Activated naive CD4-positive, alpha-beta T cell treated with anti-CD3 and anti-CD28 coated beads, Interleukin-2, amount 50 U/mL, for 24 hours (primary cell): ENCODE measurements at regions not wholly inside any gene's neighbourhood (a gene's known extent, or its start where the extent isn't known, plus 50 kb on each side); places are given as distances from the start of the nearest gene placed in this dataset.

Source experiments
- H3K27ac Mint-ChIP-seq: one replicate; pipeline ENCODE4 v1.8.0; 2021; ENCODE audit warnings: mild to moderate bottlenecking, mixed read lengths
- H3K27me3 Mint-ChIP-seq: one replicate; pipeline ENCODE4 v1.8.0; 2021; ENCODE audit warnings: mixed read lengths
- H3K36me3 Mint-ChIP-seq: one replicate; pipeline ENCODE4 v1.8.0; 2021; ENCODE audit warnings: mixed read lengths
- H3K4me1 Mint-ChIP-seq: one replicate; pipeline ENCODE4 v1.8.0; 2021; ENCODE audit warnings: mixed read lengths
- H3K4me3 Mint-ChIP-seq: one replicate; pipeline ENCODE4 v1.8.0; 2021; ENCODE audit warnings: mild to moderate bottlenecking, mixed read lengths
- H3K9me3 Mint-ChIP-seq: one replicate; pipeline ENCODE4 v1.8.0; 2021; ENCODE audit warnings: mixed read lengths

DNA sequence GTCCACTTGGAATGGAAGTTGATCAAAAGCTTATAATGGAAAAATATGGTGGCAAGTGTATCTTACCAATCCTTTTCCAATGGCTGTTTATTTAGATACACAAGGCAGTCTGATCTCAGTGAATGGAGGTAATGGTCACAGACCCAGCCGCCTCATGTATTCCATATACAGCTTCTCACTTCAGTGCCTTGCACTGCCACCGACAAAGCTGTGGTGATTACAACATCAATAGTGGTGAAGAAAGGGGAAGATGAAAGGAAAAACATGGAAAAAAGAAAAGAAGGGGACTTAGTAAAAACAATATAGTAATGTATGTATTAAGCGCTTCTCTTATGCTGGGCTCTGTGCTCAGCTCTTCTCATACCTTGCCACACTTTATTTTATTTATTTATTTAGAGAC is 297.3 kb upstream of the RASA1 start:
- Mint-ChIP-seq H3K4me1 (peaks cover 4% of the 10 kb centered on the region), H3K27ac (no peak overlapping the region), H3K27me3 (no peaks in the 10 kb centered on the region), H3K9me3 (no peaks in the 10 kb centered on the region), H3K36me3 (no peaks in the 10 kb centered on the region), H3K4me3 (no peak overlapping the region)

DNA sequence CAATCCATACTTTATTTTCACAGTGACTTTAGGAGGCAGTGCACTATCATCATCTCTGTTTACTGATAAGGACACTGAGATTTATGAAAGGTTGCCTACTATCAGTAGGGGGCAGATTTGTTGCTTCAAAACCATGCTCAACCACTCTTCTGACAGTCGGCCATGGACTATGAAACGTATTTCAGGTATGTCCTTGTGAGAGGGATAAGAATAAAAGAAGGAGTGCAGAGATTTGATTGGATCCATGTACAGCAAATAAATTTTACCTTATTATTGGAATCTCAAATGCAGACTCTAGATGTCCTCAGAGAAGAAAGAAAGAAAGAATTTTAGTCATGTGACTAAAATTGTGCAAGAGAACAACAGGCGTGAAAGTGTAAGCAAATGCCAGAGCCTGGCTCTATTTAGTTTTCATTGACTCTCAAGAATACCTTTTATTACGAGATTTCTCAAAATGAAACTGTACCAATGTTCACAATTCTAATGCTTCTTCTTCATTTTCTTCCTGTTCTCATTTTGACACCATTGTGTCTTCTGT is 296.6 kb upstream of the RASA1 start:
- Mint-ChIP-seq H3K27ac (no peak overlapping the region), H3K4me1 (peaks cover 4% of the 10 kb centered on the region), H3K4me3 (no peak overlapping the region), H3K9me3 (no peaks in the 10 kb centered on the region), H3K27me3 (no peaks in the 10 kb centered on the region), H3K36me3 (no peaks in the 10 kb centered on the region)

GRCh38 chr5:86974955-86975354 is 292.7 kb upstream of the RASA1 start:
- no peaks in the 10 kb centered on the region for H3K36me3 Mint-ChIP-seq
- H3K27ac Mint-ChIP-seq: no peak overlapping the region
- H3K4me1 Mint-ChIP-seq: no peaks in the 10 kb centered on the region
- H3K9me3 Mint-ChIP-seq: no peaks in the 10 kb centered on the region
- H3K4me3 Mint-ChIP-seq: no peak overlapping the region
- peaks cover 14% of the 10 kb centered on the region for H3K27me3 Mint-ChIP-seq

GRCh38 chr5:86977190-86977589 is 290.5 kb upstream of the RASA1 start:
- H3K27ac Mint-ChIP-seq: no peak overlapping the region
- H3K36me3 Mint-ChIP-seq: no peaks in the 10 kb centered on the region
- H3K27me3 Mint-ChIP-seq: peaks cover 17% of the 10 kb centered on the region
- no peaks in the 10 kb centered on the region for H3K4me1 Mint-ChIP-seq
- H3K4me3 Mint-ChIP-seq: no peak overlapping the region
- no peaks in the 10 kb centered on the region for H3K9me3 Mint-ChIP-seq

DNA sequence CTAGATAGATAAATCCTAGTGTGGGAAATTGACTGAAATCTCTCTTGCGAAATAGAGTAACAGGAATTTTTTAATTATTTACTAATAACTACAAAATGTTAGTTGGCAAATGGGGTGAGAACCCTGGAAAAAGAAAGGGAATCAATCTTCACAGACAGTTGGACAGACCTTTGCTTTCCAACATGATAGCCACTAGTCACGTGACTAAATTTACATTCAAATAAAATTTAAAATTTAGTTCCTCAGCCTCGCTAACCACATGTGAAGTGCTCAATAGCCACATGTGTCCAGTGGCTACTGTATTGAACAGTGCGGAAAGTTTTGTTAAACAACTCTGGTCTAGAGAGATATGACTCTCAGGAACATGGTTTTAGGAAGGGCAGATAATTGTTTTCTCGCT is 289.9 kb upstream of the RASA1 start:
- Mint-ChIP-seq H3K4me1 (no peaks in the 10 kb centered on the region), H3K4me3 (no peak overlapping the region)

DNA sequence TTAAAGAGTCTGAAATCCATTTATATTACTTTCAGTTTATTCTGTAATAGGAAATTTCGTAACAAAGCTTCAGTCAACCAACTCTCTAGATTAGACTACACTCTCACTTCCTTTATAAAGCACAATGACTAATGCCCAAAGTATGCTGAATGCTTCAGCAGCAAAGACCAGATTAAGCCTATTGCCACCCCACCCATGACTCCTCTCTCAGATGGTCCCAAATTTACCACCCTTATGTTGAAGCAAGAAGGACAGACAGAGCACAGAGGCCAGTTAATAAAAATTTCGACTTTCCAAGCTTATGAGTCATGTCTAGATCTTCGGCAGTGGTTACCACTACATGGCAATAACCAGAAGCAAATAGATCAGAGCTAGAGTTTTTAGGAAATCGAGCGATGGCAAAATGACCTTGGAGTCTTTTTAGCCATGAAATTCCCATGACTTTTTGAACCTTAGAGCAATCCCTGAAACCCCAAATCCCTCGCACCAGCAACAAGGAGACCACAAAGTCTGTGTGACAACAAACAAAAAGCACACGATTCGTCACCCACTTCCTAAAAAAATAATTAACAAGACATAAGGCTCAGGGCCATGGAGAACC is 287.8 kb upstream of the RASA1 start:
- H3K27me3 Mint-ChIP-seq: peaks cover 19% of the 10 kb centered on the region
- no peak overlapping the region for H3K4me3 Mint-ChIP-seq
- H3K27ac Mint-ChIP-seq: no peak overlapping the region
- no peaks in the 10 kb centered on the region for H3K4me1 Mint-ChIP-seq
- no peaks in the 10 kb centered on the region for H3K9me3 Mint-ChIP-seq
- no peaks in the 10 kb centered on the region for H3K36me3 Mint-ChIP-seq

More for the DNA sequence above, 289.9 kb upstream of the RASA1 start:
- H3K36me3 Mint-ChIP-seq: no peaks in the 10 kb centered on the region
- no peaks in the 10 kb centered on the region for H3K9me3 Mint-ChIP-seq
- no peak overlapping the region for H3K27ac Mint-ChIP-seq
- peaks cover 17% of the 10 kb centered on the region for H3K27me3 Mint-ChIP-seq

DNA sequence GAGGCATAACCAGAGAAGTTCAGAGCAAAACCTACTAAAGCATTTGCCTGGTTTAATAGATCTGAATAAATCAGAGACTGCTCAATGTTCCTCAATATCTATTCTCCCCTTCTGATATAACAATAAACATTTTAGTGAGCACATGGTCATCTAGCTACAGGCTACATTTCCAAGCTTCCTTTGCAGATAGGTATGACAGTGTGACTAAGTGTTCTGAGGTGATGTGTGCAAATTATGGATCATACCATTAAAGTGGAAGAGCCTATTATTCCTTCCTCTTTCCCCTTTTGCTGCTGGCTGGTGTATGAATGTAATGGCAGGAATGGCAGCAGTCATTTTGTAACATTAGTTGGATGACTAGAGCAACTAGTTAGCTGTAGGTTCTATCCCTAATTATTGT is 285.8 kb upstream of the RASA1 start:
- Mint-ChIP-seq H3K27ac (no peak overlapping the region), H3K4me3 (no peak overlapping the region), H3K4me1 (no peaks in the 10 kb centered on the region), H3K27me3 (peaks cover 12% of the 10 kb centered on the region), H3K36me3 (no peaks in the 10 kb centered on the region), H3K9me3 (no peaks in the 10 kb centered on the region)

DNA sequence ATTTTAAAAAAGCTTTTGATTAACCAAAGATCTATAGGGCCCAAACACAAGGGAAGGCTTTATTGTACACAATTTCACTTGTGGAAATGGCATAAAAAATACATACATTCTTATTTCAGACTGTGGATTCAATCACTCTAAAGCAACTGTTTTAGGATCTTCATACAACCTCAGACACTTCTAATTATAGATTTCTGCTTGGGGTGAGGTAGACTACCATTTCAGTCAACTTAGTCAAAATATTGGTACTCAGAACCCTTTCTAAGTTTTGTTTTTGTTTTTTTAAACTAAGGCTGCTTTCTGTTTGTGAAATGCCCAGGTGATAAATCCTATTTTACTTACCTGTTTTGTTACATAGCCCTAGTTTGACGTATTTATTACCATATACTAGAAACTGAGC is 284.5 kb upstream of the RASA1 start:
- Mint-ChIP-seq H3K4me1 (no peaks in the 10 kb centered on the region), H3K27me3 (peaks cover 9% of the 10 kb centered on the region), H3K27ac (no peak overlapping the region), H3K4me3 (no peak overlapping the region), H3K36me3 (no peaks in the 10 kb centered on the region), H3K9me3 (no peaks in the 10 kb centered on the region)

DNA sequence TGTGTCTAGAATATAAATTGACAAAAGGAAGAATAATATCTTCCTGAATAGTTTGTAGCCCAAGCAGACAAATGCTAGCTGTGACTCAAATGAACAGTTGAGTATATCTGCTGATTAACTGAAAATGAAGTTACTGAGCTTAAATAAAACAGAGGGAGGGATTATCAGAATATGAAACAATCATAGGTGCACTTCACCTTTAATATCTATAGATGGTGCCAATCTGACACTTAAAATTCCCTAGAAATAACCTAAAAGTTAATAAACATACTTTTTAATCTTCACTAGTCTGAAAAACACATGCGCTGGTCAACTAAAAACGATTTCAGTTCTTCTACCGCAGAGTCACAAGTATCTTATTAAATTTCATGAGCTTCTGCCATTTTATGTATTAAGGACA is 280.8 kb upstream of the RASA1 start:
- H3K36me3 Mint-ChIP-seq: no peaks in the 10 kb centered on the region
- H3K9me3 Mint-ChIP-seq: no peaks in the 10 kb centered on the region
- H3K27ac Mint-ChIP-seq: no peak overlapping the region
- H3K4me1 Mint-ChIP-seq: no peaks in the 10 kb centered on the region
- peaks cover 3% of the 10 kb centered on the region for H3K27me3 Mint-ChIP-seq
- no peak overlapping the region for H3K4me3 Mint-ChIP-seq

DNA sequence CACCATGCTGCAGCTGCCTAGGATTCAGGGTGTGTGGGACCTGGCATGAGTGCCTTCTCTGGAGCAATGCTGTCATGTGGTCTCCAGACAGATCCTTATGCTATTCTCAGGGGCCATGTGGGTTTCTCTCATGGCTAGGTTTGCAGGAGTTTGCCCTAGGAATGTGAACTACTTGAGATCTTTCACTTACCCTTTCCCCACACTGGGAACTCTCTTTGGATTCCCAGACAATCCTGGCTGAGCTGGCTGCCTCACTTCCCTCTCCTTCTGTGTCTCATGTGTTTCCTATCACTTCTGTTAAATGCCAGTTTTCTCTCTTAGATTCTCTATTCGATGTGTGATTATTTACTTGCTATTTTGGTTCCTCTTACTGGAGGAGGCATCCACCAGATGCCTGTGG is 270.2 kb upstream of the RASA1 start:
- peaks cover 6% of the 10 kb centered on the region for H3K9me3 Mint-ChIP-seq
- no peaks in the 10 kb centered on the region for H3K4me1 Mint-ChIP-seq
- H3K27me3 Mint-ChIP-seq: peaks cover 5% of the 10 kb centered on the region
- no peak overlapping the region for H3K4me3 Mint-ChIP-seq
- no peak overlapping the region for H3K27ac Mint-ChIP-seq
- no peaks in the 10 kb centered on the region for H3K36me3 Mint-ChIP-seq

- Mint-ChIP-seq H3K9me3 (peaks cover 2% of the 10 kb centered on the region), H3K27me3 (peaks cover 5% of the 10 kb centered on the region), H3K27ac (no peak overlapping the region), H3K4me3 (no peak overlapping the region), H3K36me3 (no peaks in the 10 kb centered on the region), H3K4me1 (no peaks in the 10 kb centered on the region)
Observed at GRCh38 chr5:86999951-87000350, 267.7 kb upstream of the RASA1 start.

GRCh38 chr5:87002485-87002884 is 265.2 kb upstream of the RASA1 start:
- H3K27me3 Mint-ChIP-seq: peaks cover 5% of the 10 kb centered on the region
- no peaks in the 10 kb centered on the region for H3K4me1 Mint-ChIP-seq
- no peak overlapping the region for H3K27ac Mint-ChIP-seq
- no peak overlapping the region for H3K4me3 Mint-ChIP-seq
- H3K9me3 Mint-ChIP-seq: no peaks in the 10 kb centered on the region
- H3K36me3 Mint-ChIP-seq: no peaks in the 10 kb centered on the region

DNA sequence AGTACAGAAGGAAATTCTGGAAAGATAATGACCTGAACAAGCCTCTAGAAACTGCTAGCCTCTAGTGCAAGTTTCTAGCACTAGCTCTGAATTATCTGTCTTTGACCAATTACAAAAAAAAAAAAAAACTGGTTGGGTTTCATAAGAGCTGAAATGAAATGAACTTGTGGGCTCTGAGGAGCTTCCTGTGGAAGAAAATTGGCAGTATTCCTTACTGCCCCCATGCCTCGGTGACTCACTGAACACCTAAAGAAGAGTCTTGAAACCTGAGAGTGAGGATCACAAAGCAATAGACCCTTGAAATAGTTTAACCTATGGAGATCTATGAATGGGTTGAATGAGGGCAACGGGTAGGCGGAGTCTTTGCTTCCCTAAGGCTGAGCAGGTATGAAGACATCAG is 263.6 kb upstream of the RASA1 start:
- Mint-ChIP-seq H3K4me3 (no peak overlapping the region), H3K36me3 (no peaks in the 10 kb centered on the region), H3K27me3 (no peaks in the 10 kb centered on the region), H3K4me1 (no peaks in the 10 kb centered on the region), H3K9me3 (no peaks in the 10 kb centered on the region), H3K27ac (no peak overlapping the region)

DNA sequence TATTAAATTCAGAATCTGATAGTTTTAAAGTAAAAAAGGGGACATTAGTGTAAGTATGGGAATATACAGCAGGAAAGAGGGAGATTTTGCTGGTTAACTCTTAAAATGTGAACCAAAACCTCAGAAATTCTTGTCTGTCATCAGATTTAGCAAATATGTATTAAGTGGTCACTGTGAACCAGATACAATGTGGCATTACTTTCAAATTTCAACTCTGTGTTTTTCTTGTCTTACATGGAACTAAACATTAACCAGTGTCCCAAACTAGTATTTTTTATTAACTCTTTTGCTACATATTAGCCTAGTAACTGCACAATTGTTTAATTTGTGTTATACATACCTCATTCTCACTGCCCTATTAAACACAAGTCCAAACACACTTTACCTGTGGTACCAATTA is 259.9 kb upstream of the RASA1 start:
- H3K27ac Mint-ChIP-seq: no peak overlapping the region
- H3K9me3 Mint-ChIP-seq: no peaks in the 10 kb centered on the region
- no peaks in the 10 kb centered on the region for H3K27me3 Mint-ChIP-seq
- no peaks in the 10 kb centered on the region for H3K4me1 Mint-ChIP-seq
- H3K4me3 Mint-ChIP-seq: no peak overlapping the region
- H3K36me3 Mint-ChIP-seq: no peaks in the 10 kb centered on the region

DNA sequence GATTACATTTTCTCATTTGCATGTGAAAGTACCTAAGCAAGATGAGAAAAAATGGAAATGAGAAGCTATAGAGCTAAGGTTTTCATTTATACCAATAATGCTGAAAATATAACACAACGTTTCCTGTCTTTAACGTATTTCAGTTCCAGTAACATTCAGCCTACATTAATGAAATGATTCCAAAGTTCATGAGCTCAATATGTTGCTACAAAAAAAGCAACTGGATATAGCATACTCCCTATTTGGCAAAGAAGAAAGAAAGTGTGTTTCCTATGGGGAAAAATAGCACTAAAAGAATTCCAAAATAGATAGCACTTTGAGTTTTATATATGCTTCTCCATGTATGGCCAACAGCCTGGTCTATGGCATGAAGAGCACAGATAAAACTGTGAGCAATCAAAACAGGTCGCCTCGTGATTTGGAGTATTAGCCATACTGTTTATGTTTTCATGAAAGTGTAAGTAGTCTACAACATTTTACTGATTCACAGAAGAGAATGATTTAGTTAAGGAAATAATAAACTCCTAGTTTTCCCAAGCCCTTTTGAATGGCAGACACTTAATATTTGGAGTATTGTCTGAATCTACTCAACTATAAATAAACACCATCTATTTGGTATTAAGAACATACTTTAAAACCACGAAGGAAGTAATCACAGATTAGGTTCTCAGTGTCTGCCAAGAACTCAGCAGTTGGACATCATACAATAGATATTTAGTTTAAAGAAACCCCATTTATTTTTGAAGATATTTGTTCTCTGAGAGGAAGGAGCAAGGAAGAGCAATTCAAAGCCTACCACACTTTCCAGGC is 258.7 kb upstream of the RASA1 start:
- Mint-ChIP-seq H3K4me3 (no peak overlapping the region), H3K27me3 (no peaks in the 10 kb centered on the region), H3K27ac (no peak overlapping the region), H3K9me3 (no peaks in the 10 kb centered on the region), H3K36me3 (no peaks in the 10 kb centered on the region), H3K4me1 (no peaks in the 10 kb centered on the region)

DNA sequence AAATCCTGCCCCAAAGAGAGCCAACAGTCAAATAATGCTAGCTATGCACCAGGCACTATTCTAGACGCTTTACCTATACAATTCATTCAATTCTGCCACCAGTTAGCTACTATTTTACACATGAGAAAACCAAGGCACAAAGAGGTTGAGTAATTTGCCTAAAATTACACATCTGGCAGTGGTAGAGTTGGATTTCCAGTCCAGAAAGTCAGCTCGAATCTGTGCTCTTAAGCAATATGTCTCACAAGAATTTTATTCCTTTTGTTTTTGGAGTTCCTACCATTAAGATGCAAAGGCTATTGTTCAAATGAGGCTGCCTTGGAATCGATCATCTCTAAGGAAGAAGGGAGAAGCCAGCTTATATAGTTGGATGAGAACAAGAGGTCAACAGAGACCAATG is 256.9 kb upstream of the RASA1 start:
- H3K27ac Mint-ChIP-seq: no peak overlapping the region
- no peaks in the 10 kb centered on the region for H3K36me3 Mint-ChIP-seq
- no peak overlapping the region for H3K4me3 Mint-ChIP-seq
- no peaks in the 10 kb centered on the region for H3K4me1 Mint-ChIP-seq
- H3K27me3 Mint-ChIP-seq: no peaks in the 10 kb centered on the region
- no peaks in the 10 kb centered on the region for H3K9me3 Mint-ChIP-seq
